IMR-90 (cell line): ENCODE measurements at regions not wholly inside any gene's neighbourhood (a gene's known extent, or its start where the extent isn't known, plus 50 kb on each side); places are given as distances from the start of the nearest gene placed in this dataset.

Experiments used
- ATAC-seq: fragments of 200-7000 bp; cut with Tn5 transposase; 2 replicates; pipeline ENCODE4 v1.9.1; 2020; ENCODE audit warnings: low read depth, mild to moderate bottlenecking, moderate library complexity
- BruUV-seq: library from RNA; stranded (reverse); fragments of 400-500 nt; replicated peaks from 2 replicates; lab custom pipeline; 2021; lab: Mats Ljungman, UMichigan
- CTCF ChIA-PET: fragments of 300-600 bp; formaldehyde crosslinking; extraction: SDS; loops from one replicate; lab custom pipeline; 2021; ENCODE audit warnings: antibody characterized with exemption; lab: Yijun Ruan, JAX
- POLR2A ChIA-PET: fragments of 300-600 bp; sonication (Branson Sonifier 250); formaldehyde crosslinking; loops from one replicate; lab custom pipeline; 2022; ENCODE audit warnings: antibody characterized with exemption; ENCODE audit not compliant: unreplicated experiment; lab: Charles Lee
- DNase-seq: peaks from one replicate; pipeline ENCODE4 v3.0.0; 2013
- H2AFZ ChIP-seq: replicated peaks from 2 replicates; pipeline ENCODE3; 2013; ENCODE audit warnings: low read length, mild to moderate bottlenecking; ENCODE audit not compliant: poor library complexity
- H2AK5ac ChIP-seq: 2 replicates; pipeline ENCODE4 v1.6.1; 2013; ENCODE audit warnings: low read depth, low read length, inconsistent platforms
- H2AK9ac ChIP-seq: replicated peaks from 2 replicates; pipeline ENCODE3; 2013; ENCODE audit warnings: mild to moderate bottlenecking, low read depth, low read length, moderate library complexity; ENCODE audit not compliant: poor library complexity
- H2BK120ac ChIP-seq: 2 replicates; pipeline ENCODE4 v1.6.1; 2013; ENCODE audit warnings: low read depth, low read length, inconsistent platforms
- H2BK15ac ChIP-seq: 3 replicates; pipeline ENCODE4 v1.6.1; 2013; ENCODE audit warnings: low read depth, low read length, inconsistent platforms
- H2BK20ac ChIP-seq: 2 replicates; pipeline ENCODE4 v1.6.1; 2013; ENCODE audit warnings: low read depth, mild to moderate bottlenecking, inconsistent platforms, low read length, moderate library complexity
- H2BK5ac ChIP-seq: 2 replicates; pipeline ENCODE4 v1.6.1; 2013; ENCODE audit warnings: mild to moderate bottlenecking, low read depth, low read length, inconsistent platforms; ENCODE audit not compliant: poor library complexity, severe bottlenecking
- H3K14ac ChIP-seq: replicated peaks from 2 replicates; pipeline ENCODE4 v1.6.1; 2013; ENCODE audit warnings: low read depth, low read length, inconsistent platforms
- H3K18ac ChIP-seq: 2 replicates; pipeline ENCODE4 v1.6.1; 2013; ENCODE audit warnings: low read depth, low read length, control low read depth
- H3K23ac ChIP-seq: 2 replicates; pipeline ENCODE4 v1.6.1; 2013; ENCODE audit warnings: low read depth, low read length, inconsistent platforms
- H3K27ac ChIP-seq: 2 replicates; pipeline ENCODE4 v1.5.1; 2013; ENCODE audit warnings: mild to moderate bottlenecking, control low read depth, low read length; ENCODE audit not compliant: insufficient read depth
- H3K27me3 ChIP-seq: 2 replicates; pipeline ENCODE4 v1.6.1; 2013; ENCODE audit warnings: low read length; ENCODE audit not compliant: control insufficient read depth, insufficient read depth
- H3K36me3 ChIP-seq: 2 replicates; pipeline ENCODE4 v1.6.1; 2013; ENCODE audit warnings: low read length, mixed read lengths; ENCODE audit not compliant: control insufficient read depth, insufficient read depth
- H3K4ac ChIP-seq: 2 replicates; pipeline ENCODE4 v1.6.1; 2013; ENCODE audit warnings: low read depth, low read length, inconsistent platforms
- H3K4me1 ChIP-seq: 2 replicates; pipeline ENCODE4 v1.6.1; 2013; ENCODE audit warnings: low read length, mixed read lengths; ENCODE audit not compliant: control insufficient read depth, insufficient read depth
- H3K4me2 ChIP-seq: 2 replicates; pipeline ENCODE4 v1.6.1; 2013; ENCODE audit warnings: low read depth, mild to moderate bottlenecking, control low read depth, low read length, moderate library complexity
- H3K4me3 ChIP-seq: 2 replicates; pipeline ENCODE4 v1.5.1; 2013; ENCODE audit warnings: low read depth, mild to moderate bottlenecking, control low read depth, low read length, moderate library complexity; ENCODE audit not compliant: insufficient read depth
- H3K56ac ChIP-seq: 2 replicates; pipeline ENCODE4 v1.6.1; 2013; ENCODE audit warnings: low read length, inconsistent platforms; ENCODE audit not compliant: insufficient read depth; ENCODE audit errors: extremely low read depth
- H3K79me1 ChIP-seq, 2 experiments: 2 replicates each; pipeline ENCODE4 v1.6.1; 2013; ENCODE audit warnings: low read length in 2 of 2, inconsistent platforms in 1 of 2, low read depth in 1 of 2
- H3K9ac ChIP-seq: 2 replicates; pipeline ENCODE4 v1.6.1; 2013; ENCODE audit warnings: low read depth, low read length, control low read depth
- H3K9me1 ChIP-seq: 2 replicates; pipeline ENCODE4 v1.6.1; 2013; ENCODE audit warnings: low read length, inconsistent platforms; ENCODE audit not compliant: insufficient read depth
- H3K9me3 ChIP-seq: 2 replicates; pipeline ENCODE4 v1.6.1; 2013; ENCODE audit warnings: low read length; ENCODE audit not compliant: control insufficient read depth, insufficient read depth
- H4K20me1 ChIP-seq: 2 replicates; pipeline ENCODE4 v1.6.1; 2013; ENCODE audit warnings: low read length, inconsistent platforms; ENCODE audit not compliant: insufficient read depth
- H4K5ac ChIP-seq: 2 replicates; pipeline ENCODE4 v1.6.1; 2013; ENCODE audit warnings: mild to moderate bottlenecking, low read depth, low read length, control low read depth
- H4K8ac ChIP-seq, 2 experiments: 2 replicates each; pipeline ENCODE4 v1.6.1; 2013; ENCODE audit warnings: low read depth in 2 of 2, low read length in 2 of 2, control low read depth in 1 of 2, inconsistent platforms in 1 of 2
- H4K91ac ChIP-seq: 2 replicates; pipeline ENCODE4 v1.6.1; 2013; ENCODE audit warnings: low read depth, low read length, inconsistent platforms; ENCODE audit not compliant: insufficient read depth
- BHLHE40 ChIP-seq: fragments of 150-350 bp; IDR thresholded peaks from 2 replicates; pipeline ENCODE4 v1.6.1; 2016; ENCODE audit warnings: mild to moderate bottlenecking, low read depth, low read length
- CTCF ChIP-seq: conservative IDR thresholded peaks from 2 replicates; pipeline ENCODE4 v1.5.1; 2012; ENCODE audit warnings: mild to moderate bottlenecking, low read depth, low read length, improper control_type of control experiment
- FOS ChIP-seq: fragments of 150-350 bp; IDR thresholded peaks from 2 replicates; pipeline ENCODE4 v1.6.1; 2016; ENCODE audit warnings: low read depth, low read length
- MAFK ChIP-seq: IDR thresholded peaks from 2 replicates; pipeline ENCODE4 v1.6.1; 2012; ENCODE audit warnings: low read depth, low read length, improper control_type of control experiment
- NFE2L2 ChIP-seq: fragments of 150-350 bp; IDR thresholded peaks from 2 replicates; pipeline ENCODE4 v1.6.1; 2016; ENCODE audit warnings: low read depth, mild to moderate bottlenecking, low read length
- RCOR1 ChIP-seq: IDR thresholded peaks from 2 replicates; pipeline ENCODE4 v1.6.1; 2012; ENCODE audit warnings: mild to moderate bottlenecking, low read length, improper control_type of control experiment; ENCODE audit not compliant: insufficient replicate concordance
- SMC3 ChIP-seq: fragments of 150-350 bp; IDR thresholded peaks from 2 replicates; pipeline ENCODE4 v1.6.1; 2016; ENCODE audit warnings: low read depth, mild to moderate bottlenecking, antibody characterized with exemption, low read length, moderate library complexity
- WGBS, 2 experiments: methylation state at CpG; one replicate each; pipeline versions ENCODE4 v1.1.5 to v1.1.7; 2013; ENCODE audit warnings: missing lambda C conversion rate in 2 of 2; ENCODE audit not compliant: insufficient read length in 1 of 2; ENCODE audit errors: extremely low coverage in 2 of 2; 5-methylcytosine and 5-hydroxymethylcytosine counted together
- dilution Hi-C: fragments of 300-500 bp; cut with HindIII; formaldehyde crosslinking; loops from one replicate; pipeline ENCODE4 v1.14.3; 2018; ENCODE audit warnings: low sequenced_read_pairs; ENCODE audit not compliant: unreplicated experiment
- in situ Hi-C: fragments of 300-500 bp; cut with MboI; formaldehyde crosslinking; loops from 3 replicates; pipeline ENCODE4 v1.14.3; 2019; ENCODE audit warnings: low sequenced_read_pairs, inconsistent platforms, mixed read lengths
- intact Hi-C: fragments of 100-400 bp; cut with micrococcal nuclease; formaldehyde crosslinking; loops from 2 replicates; pipeline ENCODE4 v1.10.0; 2022

GRCh38 chr14:58738189-58738836 is 100.6 kb downstream of the DACT1 start:
- Histone ChIP-seq H3K27ac (no peak overlapping the region), H3K23ac (no peak overlapping the region), H3K79me1 (no peaks in the 10 kb centered on the region), H4K91ac (0 out of 2 replicates have a peak overlapping the region, but pooled peaks have one; percentile 26), H2BK20ac (peak overlapping the region; percentile 74; the same call in 1 of the 2 replicates), H3K9ac (no peak overlapping the region), H3K56ac (no peak overlapping the region), H2AK9ac (no peak overlapping the region), H3K9me3 (no peaks in the 10 kb centered on the region), H4K8ac (peak overlapping the region in 1 of 2 experiments; percentile 10; a peak in 1 of 4 replicates), H2BK5ac (peak overlapping the region; percentile 49), H3K14ac (no peak overlapping the region), H2BK120ac (peak overlapping the region; percentile 70), H3K4me3 (no peak overlapping the region), H2AK5ac (peak overlapping the region; percentile 41; the same call in 1 of the 2 replicates), H4K5ac (peak overlapping the region; percentile 10; the same call in 1 of the 2 replicates), H2AFZ (no peak overlapping the region), H3K36me3 (no peaks in the 10 kb centered on the region), H3K27me3 (peaks cover 10% of the 10 kb centered on the region), H3K4ac (peak overlapping the region; percentile 19; the same call in 1 of the 2 replicates), H4K20me1 (no peaks in the 10 kb centered on the region), H2BK15ac (no peak overlapping the region; the same call in 2 of the 3 replicates), H3K4me1 (peaks cover 9% of the 10 kb centered on the region), H3K18ac (peak overlapping the region; percentile 34; the same call in 1 of the 2 replicates), H3K4me2 (peak overlapping the region; percentile 46; the same call in 1 of the 2 replicates), H3K9me1 (peaks cover 2% of the 10 kb centered on the region; the same call in 1 of the 2 replicates)
- in situ Hi-C loops, result no loop called here
- peak; percentile 99 for ATAC-seq
- intact Hi-C loops, result no loop called here
- peak; percentile 40 for TF ChIP-seq RCOR1
- no peak for TF ChIP-seq CTCF
- peak; percentile 99 for TF ChIP-seq FOS
- peak; percentile 77 for TF ChIP-seq BHLHE40
- peak; percentile 78 for TF ChIP-seq MAFK
- 0 out of 2 replicates have a peak, but pooled peaks have one; percentile 7 for TF ChIP-seq NFE2L2
- no peak for TF ChIP-seq SMC3
- dilution Hi-C loops, result no loop called here
- peak; percentile 96 for DNase-seq
- BruUV-seq, result no TSS peak
- POLR2A ChIA-PET, result no interaction called here
- CTCF ChIA-PET, result interaction anchor here (0.6 kb wide), 1 partner anchor 744 kb away, joined by 3 read pairs; no protein-coding TSS in a partner anchor
- WGBS, 2 experiments, result no CpG with 5 or more reads among the region's 3 CpGs
